Muscle of leg (tissue), 3 donors: ENCODE measurements at regions not wholly inside any gene's neighbourhood (a gene's known extent, or its start where the extent isn't known, plus 50 kb on each side); places are given as distances from the start of the nearest gene placed in this dataset.

Source experiments
- DNase-seq: peaks from one replicate; pipeline ENCODE4 v3.0.0; 2013
- H3K27ac ChIP-seq: one replicate; pipeline ENCODE4 v1.5.1; 2013; ENCODE audit warnings: mild to moderate bottlenecking, low read length, control low read depth
- H3K27me3 ChIP-seq: one replicate; pipeline ENCODE4 v1.6.1; 2013; ENCODE audit warnings: low read length; ENCODE audit not compliant: control insufficient read depth, insufficient read depth
- H3K36me3 ChIP-seq: one replicate; pipeline ENCODE4 v1.6.1; 2013; ENCODE audit warnings: low read length; ENCODE audit not compliant: control insufficient read depth, insufficient read depth
- H3K4me1 ChIP-seq: one replicate; pipeline ENCODE4 v1.6.1; 2013; ENCODE audit warnings: low read length; ENCODE audit not compliant: control insufficient read depth, insufficient read depth
- H3K4me3 ChIP-seq: one replicate; pipeline ENCODE4 v1.5.1; 2013; ENCODE audit warnings: low read length, control low read depth
- H3K9me3 ChIP-seq: replicated peaks from 2 replicates; pipeline ENCODE4 v1.6.1; 2013; ENCODE audit warnings: low read depth, low read length; ENCODE audit not compliant: control insufficient read depth
- WGBS: methylation state at CpG from one replicate; pipeline ENCODE4 v1.1.5; 2013; ENCODE audit warnings: missing lambda C conversion rate; ENCODE audit not compliant: insufficient coverage; 5-methylcytosine and 5-hydroxymethylcytosine counted together

GRCh38 chr20:11227602-11228001, 553.8 kb upstream of the JAG1 start:
- Histone ChIP-seq H3K36me3 (no peaks in the 10 kb centered on the region), H3K9me3 (no peaks in the 10 kb centered on the region), H3K4me3 (no peak overlapping the region), H3K4me1 (peaks cover 24% of the 10 kb centered on the region), H3K27me3 (no peaks in the 10 kb centered on the region), H3K27ac (no peak overlapping the region)
- no CpG with 5 or more reads among the region's 3 CpGs for WGBS
- no peak for DNase-seq

GRCh38 chr20:11229772-11230171, 556.0 kb upstream of the JAG1 start:
- Histone ChIP-seq H3K9me3 (no peaks in the 10 kb centered on the region), H3K4me1 (peaks cover 24% of the 10 kb centered on the region), H3K36me3 (no peaks in the 10 kb centered on the region), H3K27ac (peak overlapping the region; percentile 48), H3K4me3 (no peak overlapping the region), H3K27me3 (no peaks in the 10 kb centered on the region)
- no CpG with 5 or more reads among the region's 3 CpGs for WGBS
- peak; percentile 56 for DNase-seq

GRCh38 chr20:11230999-11231398, 557.2 kb upstream of the JAG1 start:
- no peak overlapping the region for H3K4me3 ChIP-seq
- peaks cover 24% of the 10 kb centered on the region for H3K4me1 ChIP-seq
- no peaks in the 10 kb centered on the region for H3K9me3 ChIP-seq
- WGBS, result no CpG with 5 or more reads among the region's 1 CpG
- DNase-seq, result peak; percentile 58
- no peaks in the 10 kb centered on the region for H3K36me3 ChIP-seq
- H3K27me3 ChIP-seq, result no peaks in the 10 kb centered on the region
- H3K27ac ChIP-seq, result no peak overlapping the region

GRCh38 chr20:11231742-11232648, 558.2 kb upstream of the JAG1 start:
- WGBS, result 87% methylated on average over 7 of the region's 11 CpGs
- Histone ChIP-seq H3K4me3 (no peak overlapping the region), H3K36me3 (no peaks in the 10 kb centered on the region), H3K9me3 (no peaks in the 10 kb centered on the region), H3K4me1 (peaks cover 22% of the 10 kb centered on the region), H3K27ac (no peak overlapping the region), H3K27me3 (no peaks in the 10 kb centered on the region)
- no peak for DNase-seq

- Histone ChIP-seq H3K4me3 (no peak overlapping the region), H3K4me1 (peaks cover 22% of the 10 kb centered on the region), H3K36me3 (no peaks in the 10 kb centered on the region), H3K27me3 (no peaks in the 10 kb centered on the region), H3K9me3 (no peaks in the 10 kb centered on the region), H3K27ac (no peak overlapping the region)
- DNase-seq, result no peak
- 75% methylated on average over 3 of the region's 8 CpGs for WGBS
Measured at GRCh38 chr20:11232896-11233295, 559.1 kb upstream of the JAG1 start.

- no CpG with 5 or more reads among the region's 1 CpG for WGBS
- H3K4me1 ChIP-seq, result peaks cover 17% of the 10 kb centered on the region
- no peaks in the 10 kb centered on the region for H3K9me3 ChIP-seq
- H3K4me3 ChIP-seq, result no peak overlapping the region
- no peak overlapping the region for H3K27ac ChIP-seq
- no peaks in the 10 kb centered on the region for H3K27me3 ChIP-seq
- H3K36me3 ChIP-seq, result no peaks in the 10 kb centered on the region
- DNase-seq, result no peak
Measured at GRCh38 chr20:11234181-11234580, 560.4 kb upstream of the JAG1 start.

GRCh38 chr20:11234608-11235007, 560.8 kb upstream of the JAG1 start:
- WGBS, result 60% methylated on average over 1 of the region's 1 CpG
- no peaks in the 10 kb centered on the region for H3K36me3 ChIP-seq
- peaks cover 15% of the 10 kb centered on the region for H3K4me1 ChIP-seq
- H3K4me3 ChIP-seq, result no peak overlapping the region
- DNase-seq, result no peak
- no peaks in the 10 kb centered on the region for H3K9me3 ChIP-seq
- no peak overlapping the region for H3K27ac ChIP-seq
- H3K27me3 ChIP-seq, result no peaks in the 10 kb centered on the region

GRCh38 chr20:11235058-11235457, 561.3 kb upstream of the JAG1 start:
- H3K27ac ChIP-seq, result peak overlapping the region; percentile 48
- H3K9me3 ChIP-seq, result no peaks in the 10 kb centered on the region
- no peaks in the 10 kb centered on the region for H3K36me3 ChIP-seq
- DNase-seq, result no peak
- H3K4me1 ChIP-seq, result peaks cover 10% of the 10 kb centered on the region
- no peak overlapping the region for H3K4me3 ChIP-seq
- 56% methylated on average over 2 of the region's 3 CpGs for WGBS
- H3K27me3 ChIP-seq, result no peaks in the 10 kb centered on the region

GRCh38 chr20:11242320-11242719, 568.5 kb upstream of the JAG1 start:
- Histone ChIP-seq H3K27me3 (no peaks in the 10 kb centered on the region), H3K27ac (no peak overlapping the region), H3K4me3 (no peak overlapping the region), H3K36me3 (no peaks in the 10 kb centered on the region), H3K9me3 (no peaks in the 10 kb centered on the region), H3K4me1 (no peaks in the 10 kb centered on the region)
- DNase-seq, result no peak
- 93% methylated on average over 2 of the region's 2 CpGs for WGBS

GRCh38 chr20:11245431-11245830, 571.6 kb upstream of the JAG1 start:
- H3K36me3 ChIP-seq, result no peaks in the 10 kb centered on the region
- H3K27me3 ChIP-seq, result no peaks in the 10 kb centered on the region

More at GRCh38 chr20:11245431-11245830, 571.6 kb upstream of the JAG1 start:
- peaks cover 2% of the 10 kb centered on the region for H3K4me1 ChIP-seq
- no peak for DNase-seq
- H3K27ac ChIP-seq, result no peak overlapping the region
- no peak overlapping the region for H3K4me3 ChIP-seq
- H3K9me3 ChIP-seq, result no peaks in the 10 kb centered on the region
